HuH-7.5 (cell line): ENCODE measurements at regions not wholly inside any gene's neighbourhood (a gene's known extent, or its start where the extent isn't known, plus 50 kb on each side); places are given as distances from the start of the nearest gene placed in this dataset.
"Not testable (repeated sequence)": the region's sequence is repeated elsewhere in the genome, so short reads cannot be mapped to it uniquely, and the experiment has no call there.

ENCODE experiments used
- DNase-seq: peaks from one replicate; pipeline ENCODE4 v3.0.0; 2011; ENCODE audit warnings: low spot score

DNA sequence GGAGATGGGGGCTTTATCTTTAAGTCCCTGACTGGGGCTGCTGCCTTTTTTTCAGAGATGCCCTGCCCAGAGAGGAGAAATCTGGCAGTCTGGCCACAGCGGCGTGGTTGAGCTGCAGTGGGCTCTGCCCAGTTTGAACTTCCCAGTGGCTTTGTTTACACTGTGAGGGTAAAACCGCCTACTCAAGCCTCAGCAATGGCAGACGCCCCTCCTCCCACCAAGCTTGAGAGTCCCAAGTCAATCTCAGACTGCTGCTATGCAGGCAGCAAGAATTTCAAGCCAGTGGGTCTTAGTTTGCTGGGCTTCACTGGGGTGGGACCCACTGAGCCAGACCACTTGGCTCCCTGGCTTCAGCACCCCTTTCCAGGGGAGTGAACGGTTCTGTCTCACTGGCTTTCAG is 76.4 kb upstream of the DNAJC1 start:
- DNase-seq: not testable (repeated sequence)

GRCh38 chr10:22071332-22071731 is 67.8 kb upstream of the DNAJC1 start:
- DNase-seq: no peak

- no peak for DNase-seq
Measured at GRCh38 chr10:22067091-22067490, 63.6 kb upstream of the DNAJC1 start.

GRCh38 chr10:22060984-22061383 is 57.5 kb upstream of the DNAJC1 start:
- DNase-seq: not testable (repeated sequence)

GRCh38 chr10:22058201-22058600 is 54.7 kb upstream of the DNAJC1 start:
- no peak for DNase-seq

DNA sequence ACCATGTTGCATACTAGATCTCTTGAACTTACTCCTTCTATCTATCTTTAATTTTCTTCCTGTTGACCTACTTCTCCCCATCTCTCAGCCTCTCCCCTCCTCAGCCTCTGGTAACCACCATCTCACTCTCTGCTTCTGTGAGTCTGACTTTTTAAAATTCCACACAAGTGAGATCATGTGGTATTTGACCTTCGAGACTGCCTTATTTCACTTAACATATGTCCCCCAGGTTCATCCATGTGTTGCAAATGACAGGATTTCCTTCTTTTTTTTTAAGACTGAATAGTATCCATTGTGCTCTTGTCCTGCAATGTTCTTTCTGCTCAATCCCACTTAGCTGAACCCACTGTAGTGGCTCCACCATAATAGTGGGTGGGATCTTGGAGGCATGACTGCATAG is 51.4 kb upstream of the DNAJC1 start:
- DNase-seq: no peak
